ENCODE measurements at regions not wholly inside any gene's neighbourhood (a gene's known extent, or its start where the extent isn't known, plus 50 kb on each side); places are given as distances from the start of the nearest gene placed in this dataset.

- no peaks in the 10 kb centered on the region for H3K27me3 ChIP-seq (ENCODE audit: control insufficient read depth, insufficient read depth, low read length)
- H3K4me1 ChIP-seq (ENCODE audit: control insufficient read depth, insufficient read depth, low read length): no peaks in the 10 kb centered on the region
- no CpG with 5 or more reads among the region's 1 CpG for WGBS (ENCODE audit: insufficient coverage, insufficient read length)
Observed at GRCh38 chr11:131043251-131043650, 127.0 kb upstream of the SNX19 start.

GRCh38 chr11:131044851-131045250 is 128.6 kb upstream of the SNX19 start:
- WGBS (ENCODE audit: insufficient coverage, insufficient read length): no CpG with 5 or more reads among the region's 7 CpGs
- Histone ChIP-seq H3K27me3 (ENCODE audit: control insufficient read depth, insufficient read depth, low read length) (no peaks in the 10 kb centered on the region), H3K36me3 (ENCODE audit: control insufficient read depth, insufficient read depth, low read length) (no peaks in the 10 kb centered on the region), H3K9me3 (ENCODE audit: control insufficient read depth, insufficient read depth, low read length) (no peaks in the 10 kb centered on the region), H3K4me1 (ENCODE audit: control insufficient read depth, insufficient read depth, low read length) (no peaks in the 10 kb centered on the region), H3K27ac (ENCODE audit: low read length) (no peak overlapping the region), H3K4me3 (ENCODE audit: low read length) (no peak overlapping the region)
- no peak for DNase-seq (ENCODE audit: low read depth, low spot score)

More at GRCh38 chr11:131043251-131043650, 127.0 kb upstream of the SNX19 start:
- Histone ChIP-seq H3K9me3 (ENCODE audit: control insufficient read depth, insufficient read depth, low read length) (no peaks in the 10 kb centered on the region), H3K36me3 (ENCODE audit: control insufficient read depth, insufficient read depth, low read length) (no peaks in the 10 kb centered on the region), H3K27ac (ENCODE audit: low read length) (no peak overlapping the region), H3K4me3 (ENCODE audit: low read length) (no peak overlapping the region)
- no peak for DNase-seq (ENCODE audit: low read depth, low spot score)

GRCh38 chr11:131052367-131052766 is 136.1 kb upstream of the SNX19 start:
- no peaks in the 10 kb centered on the region for H3K9me3 ChIP-seq (ENCODE audit: control insufficient read depth, insufficient read depth, low read length)
- no peak for DNase-seq (ENCODE audit: low read depth, low spot score)
- no peaks in the 10 kb centered on the region for H3K36me3 ChIP-seq (ENCODE audit: control insufficient read depth, insufficient read depth, low read length)
- H3K4me1 ChIP-seq (ENCODE audit: control insufficient read depth, insufficient read depth, low read length): 0 out of 2 replicates have a peak, but pooled peaks cover 3% of the 10 kb centered on the region
- WGBS (ENCODE audit: insufficient coverage, insufficient read length): no CpG with 5 or more reads among the region's 3 CpGs
- H3K27me3 ChIP-seq (ENCODE audit: control insufficient read depth, insufficient read depth, low read length): no peaks in the 10 kb centered on the region
- H3K4me3 ChIP-seq (ENCODE audit: low read length): no peak overlapping the region
- H3K27ac ChIP-seq (ENCODE audit: low read length): no peak overlapping the region

- no peaks in the 10 kb centered on the region for H3K9me3 ChIP-seq (ENCODE audit: control insufficient read depth, insufficient read depth, low read length)
- H3K27me3 ChIP-seq (ENCODE audit: control insufficient read depth, insufficient read depth, low read length): no peaks in the 10 kb centered on the region
- 0 out of 2 replicates have a peak, but pooled peaks cover 3% of the 10 kb centered on the region for H3K4me1 ChIP-seq (ENCODE audit: control insufficient read depth, insufficient read depth, low read length)
- H3K27ac ChIP-seq (ENCODE audit: low read length): no peak overlapping the region
- WGBS (ENCODE audit: insufficient coverage, insufficient read length): no CpG with 5 or more reads among the region's 2 CpGs
- H3K36me3 ChIP-seq (ENCODE audit: control insufficient read depth, insufficient read depth, low read length): no peaks in the 10 kb centered on the region
- DNase-seq (ENCODE audit: low read depth, low spot score): no peak
- H3K4me3 ChIP-seq (ENCODE audit: low read length): no peak overlapping the region
Observed at GRCh38 chr11:131056036-131056435, 139.8 kb upstream of the SNX19 start.

GRCh38 chr11:131063638-131064037 is 147.4 kb upstream of the SNX19 start:
- no CpG with 5 or more reads among the region's 6 CpGs for WGBS (ENCODE audit: insufficient coverage, insufficient read length)
- no peaks in the 10 kb centered on the region for H3K27me3 ChIP-seq (ENCODE audit: control insufficient read depth, insufficient read depth, low read length)

GRCh38 chr11:131064373-131064991 is 148.2 kb upstream of the SNX19 start:
- H3K27ac ChIP-seq (ENCODE audit: low read length): no peak overlapping the region
- H3K36me3 ChIP-seq (ENCODE audit: control insufficient read depth, insufficient read depth, low read length): no peaks in the 10 kb centered on the region
- WGBS (ENCODE audit: insufficient coverage, insufficient read length): no CpG with 5 or more reads among the region's 12 CpGs
- H3K4me3 ChIP-seq (ENCODE audit: low read length): no peak overlapping the region
- DNase-seq (ENCODE audit: low read depth, low spot score): peak; percentile 91
- peaks cover 4% of the 10 kb centered on the region; the same call in 1 of the 2 replicates for H3K4me1 ChIP-seq (ENCODE audit: control insufficient read depth, insufficient read depth, low read length)
- H3K27me3 ChIP-seq (ENCODE audit: control insufficient read depth, insufficient read depth, low read length): no peaks in the 10 kb centered on the region
- no peaks in the 10 kb centered on the region for H3K9me3 ChIP-seq (ENCODE audit: control insufficient read depth, insufficient read depth, low read length)

More at GRCh38 chr11:131063638-131064037, 147.4 kb upstream of the SNX19 start:
- Histone ChIP-seq H3K9me3 (ENCODE audit: control insufficient read depth, insufficient read depth, low read length) (no peaks in the 10 kb centered on the region), H3K4me3 (ENCODE audit: low read length) (no peak overlapping the region), H3K36me3 (ENCODE audit: control insufficient read depth, insufficient read depth, low read length) (no peaks in the 10 kb centered on the region), H3K4me1 (ENCODE audit: control insufficient read depth, insufficient read depth, low read length) (peaks cover 4% of the 10 kb centered on the region; the same call in 1 of the 2 replicates), H3K27ac (ENCODE audit: low read length) (no peak overlapping the region)
- DNase-seq (ENCODE audit: low read depth, low spot score): no peak

GRCh38 chr11:131065435-131066413 is 149.4 kb upstream of the SNX19 start:
- no peak for DNase-seq (ENCODE audit: low read depth, low spot score)
- H3K27ac ChIP-seq (ENCODE audit: low read length): no peak overlapping the region
- H3K4me3 ChIP-seq (ENCODE audit: low read length): no peak overlapping the region
- H3K9me3 ChIP-seq (ENCODE audit: control insufficient read depth, insufficient read depth, low read length): no peaks in the 10 kb centered on the region
- H3K4me1 ChIP-seq (ENCODE audit: control insufficient read depth, insufficient read depth, low read length): peaks cover 4% of the 10 kb centered on the region; the same call in 1 of the 2 replicates
- H3K27me3 ChIP-seq (ENCODE audit: control insufficient read depth, insufficient read depth, low read length): no peaks in the 10 kb centered on the region
- H3K36me3 ChIP-seq (ENCODE audit: control insufficient read depth, insufficient read depth, low read length): no peaks in the 10 kb centered on the region
- no CpG with 5 or more reads among the region's 13 CpGs for WGBS (ENCODE audit: insufficient coverage, insufficient read length)

- no peak overlapping the region for H3K27ac ChIP-seq (ENCODE audit: low read length)
- H3K9me3 ChIP-seq (ENCODE audit: control insufficient read depth, insufficient read depth, low read length): no peaks in the 10 kb centered on the region
- WGBS (ENCODE audit: insufficient coverage, insufficient read length): no CpG with 5 or more reads among the region's 7 CpGs
- DNase-seq (ENCODE audit: low read depth, low spot score): no peak
- no peaks in the 10 kb centered on the region for H3K27me3 ChIP-seq (ENCODE audit: control insufficient read depth, insufficient read depth, low read length)
- peaks cover 4% of the 10 kb centered on the region; the same call in 1 of the 2 replicates for H3K4me1 ChIP-seq (ENCODE audit: control insufficient read depth, insufficient read depth, low read length)
- no peaks in the 10 kb centered on the region for H3K36me3 ChIP-seq (ENCODE audit: control insufficient read depth, insufficient read depth, low read length)
- no peak overlapping the region for H3K4me3 ChIP-seq (ENCODE audit: low read length)
Observed at GRCh38 chr11:131066551-131066950, 150.3 kb upstream of the SNX19 start.

- no peak overlapping the region for H3K4me3 ChIP-seq (ENCODE audit: low read length)
- DNase-seq (ENCODE audit: low read depth, low spot score): no peak
- no peaks in the 10 kb centered on the region for H3K4me1 ChIP-seq (ENCODE audit: control insufficient read depth, insufficient read depth, low read length)
- H3K27ac ChIP-seq (ENCODE audit: low read length): no peak overlapping the region
- H3K9me3 ChIP-seq (ENCODE audit: control insufficient read depth, insufficient read depth, low read length): no peaks in the 10 kb centered on the region
- no CpG with 5 or more reads among the region's 4 CpGs for WGBS (ENCODE audit: insufficient coverage, insufficient read length)
- H3K36me3 ChIP-seq (ENCODE audit: control insufficient read depth, insufficient read depth, low read length): no peaks in the 10 kb centered on the region
- H3K27me3 ChIP-seq (ENCODE audit: control insufficient read depth, insufficient read depth, low read length): no peaks in the 10 kb centered on the region
Observed at GRCh38 chr11:131070365-131070764, 154.1 kb upstream of the SNX19 start.

GRCh38 chr11:131073167-131073566 is 156.9 kb upstream of the SNX19 start:
- Histone ChIP-seq H3K9me3 (ENCODE audit: control insufficient read depth, insufficient read depth, low read length) (no peaks in the 10 kb centered on the region), H3K27ac (ENCODE audit: low read length) (no peak overlapping the region), H3K4me3 (ENCODE audit: low read length) (no peak overlapping the region), H3K36me3 (ENCODE audit: control insufficient read depth, insufficient read depth, low read length) (no peaks in the 10 kb centered on the region), H3K27me3 (ENCODE audit: control insufficient read depth, insufficient read depth, low read length) (no peaks in the 10 kb centered on the region), H3K4me1 (ENCODE audit: control insufficient read depth, insufficient read depth, low read length) (no peaks in the 10 kb centered on the region)
- WGBS (ENCODE audit: insufficient coverage, insufficient read length): no CpG with 5 or more reads among the region's 2 CpGs
- no peak for DNase-seq (ENCODE audit: low read depth, low spot score)
